Fibroblast of skin of right quadriceps (primary cell): ENCODE measurements at regions not wholly inside any gene's neighbourhood (a gene's known extent, or its start where the extent isn't known, plus 50 kb on each side); places are given as distances from the start of the nearest gene placed in this dataset.
"Not testable (repeated sequence)": the region's sequence is repeated elsewhere in the genome, so short reads cannot be mapped to it uniquely, and the experiment has no call there.

Source experiments
- DNase-seq: peaks from one replicate; pipeline ENCODE4 v3.0.0-alpha.2; 2013

GRCh38 chr12:131214936-131215335, 261.2 kb downstream of the ADGRD1 start:
- not testable (repeated sequence) for DNase-seq

GRCh38 chr12:131216587-131216986, 262.9 kb downstream of the ADGRD1 start:
- DNase-seq: not testable (repeated sequence)

GRCh38 chr12:131217024-131217586, 263.4 kb downstream of the ADGRD1 start:
- no peak for DNase-seq

GRCh38 chr12:131218026-131218922, 264.6 kb downstream of the ADGRD1 start:
- no peak for DNase-seq

- no peak for DNase-seq
These were observed 265.4 kb downstream of the ADGRD1 start for GRCh38 chr12:131218923-131219669.

GRCh38 chr12:131219670-131220330, 266.1 kb downstream of the ADGRD1 start:
- no peak for DNase-seq

GRCh38 chr12:131220331-131220685, 266.6 kb downstream of the ADGRD1 start:
- DNase-seq: no peak

GRCh38 chr12:131221061-131221956, 267.6 kb downstream of the ADGRD1 start:
- DNase-seq: no peak

- no peak for DNase-seq
These were observed 268.2 kb downstream of the ADGRD1 start for GRCh38 chr12:131221957-131222328.

- no peak for DNase-seq
These were observed 268.8 kb downstream of the ADGRD1 start for GRCh38 chr12:131222329-131223139.

- DNase-seq: no peak
These were observed 269.6 kb downstream of the ADGRD1 start for GRCh38 chr12:131223171-131223761.

GRCh38 chr12:131223791-131224225, 270.1 kb downstream of the ADGRD1 start:
- DNase-seq: no peak

- not testable (repeated sequence) for DNase-seq
These were observed 270.7 kb downstream of the ADGRD1 start for GRCh38 chr12:131224226-131225065.

GRCh38 chr12:131225066-131225380, 271.3 kb downstream of the ADGRD1 start:
- DNase-seq: not testable (repeated sequence)

GRCh38 chr12:131226345-131227265, 272.9 kb downstream of the ADGRD1 start:
- DNase-seq: no peak

- not testable (repeated sequence) for DNase-seq
These were observed 273.9 kb downstream of the ADGRD1 start for GRCh38 chr12:131227641-131228040.

- not testable (repeated sequence) for DNase-seq
These were observed 275.3 kb downstream of the ADGRD1 start for GRCh38 chr12:131229079-131229425.

- no peak for DNase-seq
These were observed 276.0 kb downstream of the ADGRD1 start for GRCh38 chr12:131229426-131230339.
